ENCODE measurements at regions not wholly inside any gene's neighbourhood (a gene's known extent, or its start where the extent isn't known, plus 50 kb on each side); places are given as distances from the start of the nearest gene placed in this dataset.
A peak's percentile ranks its signal among the peaks of the same experiment; 100 is the strongest.

- no peaks in the 10 kb centered on the region for H3K79me2 ChIP-seq (ENCODE audit: control insufficient read depth, insufficient read depth, low read length)
- no peak overlapping the region for H3K4me2 ChIP-seq (ENCODE audit: extremely low read depth, insufficient read depth, low read length)
- no peaks in the 10 kb centered on the region for H3K36me3 ChIP-seq (ENCODE audit: control insufficient read depth, insufficient read depth, low read length)
- H3K9ac ChIP-seq (ENCODE audit: insufficient read depth, low read length) = no peak overlapping the region
- H3K4me3 ChIP-seq (replicated peaks in 1 of 4; ENCODE audit: control extremely low read depth in 1 of 4, insufficient read depth in 1 of 4, low read depth in 3 of 4, low read length in 4 of 4) = no peak overlapping the region
- H3K4me1 ChIP-seq (ENCODE audit: control insufficient read depth, extremely low read depth, insufficient read depth, low read length) = no peaks in the 10 kb centered on the region
- no peak overlapping the region for H3K27ac ChIP-seq (ENCODE audit: insufficient read depth, low read length)
- no peaks in the 10 kb centered on the region for H4K20me1 ChIP-seq (ENCODE audit: control insufficient read depth, extremely low read depth, insufficient read depth, low read length)
- no peaks in the 10 kb centered on the region for H3K9me3 ChIP-seq (ENCODE audit: control insufficient read depth, insufficient read depth, low read depth, low read length)
- TF ChIP-seq CTCF (conservative IDR thresholded peaks at IDR 0.05 in 1 of 2, IDR thresholded peaks at IDR 0.05 in 1 of 2; ENCODE audit: low read depth in 1 of 2, low read length in 2 of 2) = no peak
- no peak for TF ChIP-seq EZH2 (IDR thresholded peaks at IDR 0.05; ENCODE audit: low read length, missing control alignments)
- H3K27me3 ChIP-seq (ENCODE audit: control insufficient read depth, insufficient read depth, low read length) = no peaks in the 10 kb centered on the region
- peak in 1 of 2 donors; percentile 8 for DNase-seq (ENCODE audit: low read depth in 2 of 2)
- no peak overlapping the region for H2AFZ ChIP-seq (ENCODE audit: low read length)
Measured at GRCh38 chr15:31559786-31560185, 233.2 kb downstream of the KLF13 start.

DNA sequence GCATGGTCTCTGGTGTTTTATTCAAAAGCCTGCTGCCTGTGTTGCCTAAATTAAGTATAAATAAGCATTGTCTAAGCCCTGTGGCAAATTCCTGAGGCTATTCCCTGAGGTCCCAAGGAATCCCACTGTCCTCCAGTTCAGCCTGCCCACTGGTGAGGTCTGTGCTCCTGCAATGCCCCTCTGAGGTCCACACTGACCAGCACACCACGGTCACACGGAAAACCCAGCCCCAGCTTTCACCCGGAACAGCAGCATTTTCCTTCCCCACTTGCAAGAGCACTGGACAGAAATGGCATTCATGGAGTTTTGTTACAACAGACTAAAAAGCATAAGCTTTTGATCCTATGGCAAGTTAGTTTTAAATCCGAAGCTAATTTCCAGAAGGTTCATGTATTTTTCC, 234.0 kb downstream of the KLF13 start:
- Histone ChIP-seq H2AFZ (ENCODE audit: low read length) (no peak overlapping the region), H3K27me3 (ENCODE audit: control insufficient read depth, insufficient read depth, low read length) (no peaks in the 10 kb centered on the region), H3K36me3 (ENCODE audit: control insufficient read depth, insufficient read depth, low read length) (no peaks in the 10 kb centered on the region), H3K79me2 (ENCODE audit: control insufficient read depth, insufficient read depth, low read length) (no peaks in the 10 kb centered on the region), H3K4me1 (ENCODE audit: control insufficient read depth, extremely low read depth, insufficient read depth, low read length) (no peaks in the 10 kb centered on the region), H3K27ac (ENCODE audit: insufficient read depth, low read length) (no peak overlapping the region), H3K9me3 (ENCODE audit: control insufficient read depth, insufficient read depth, low read depth, low read length) (no peaks in the 10 kb centered on the region), H3K4me3 (replicated peaks in 1 of 4; ENCODE audit: control extremely low read depth in 1 of 4, insufficient read depth in 1 of 4, low read depth in 3 of 4, low read length in 4 of 4) (no peak overlapping the region), H4K20me1 (ENCODE audit: control insufficient read depth, extremely low read depth, insufficient read depth, low read length) (no peaks in the 10 kb centered on the region), H3K9ac (ENCODE audit: insufficient read depth, low read length) (no peak overlapping the region), H3K4me2 (ENCODE audit: extremely low read depth, insufficient read depth, low read length) (no peak overlapping the region)
- no peak for DNase-seq (ENCODE audit: low read depth in 2 of 2)
- no peak for TF ChIP-seq CTCF (conservative IDR thresholded peaks at IDR 0.05 in 1 of 2, IDR thresholded peaks at IDR 0.05 in 1 of 2; ENCODE audit: low read depth in 1 of 2, low read length in 2 of 2)
- no peak for TF ChIP-seq EZH2 (IDR thresholded peaks at IDR 0.05; ENCODE audit: low read length, missing control alignments)

- no peaks in the 10 kb centered on the region for H3K27me3 ChIP-seq (ENCODE audit: control insufficient read depth, insufficient read depth, low read length)
- DNase-seq (ENCODE audit: low read depth in 2 of 2) = no peak
- no peak overlapping the region for H3K4me3 ChIP-seq (replicated peaks in 1 of 4; ENCODE audit: control extremely low read depth in 1 of 4, insufficient read depth in 1 of 4, low read depth in 3 of 4, low read length in 4 of 4)
- no peaks in the 10 kb centered on the region for H3K9me3 ChIP-seq (ENCODE audit: control insufficient read depth, insufficient read depth, low read depth, low read length)
- H3K36me3 ChIP-seq (ENCODE audit: control insufficient read depth, insufficient read depth, low read length) = no peaks in the 10 kb centered on the region
- no peak overlapping the region for H3K27ac ChIP-seq (ENCODE audit: insufficient read depth, low read length)
- no peak overlapping the region for H3K9ac ChIP-seq (ENCODE audit: insufficient read depth, low read length)
- no peaks in the 10 kb centered on the region for H3K4me1 ChIP-seq (ENCODE audit: control insufficient read depth, extremely low read depth, insufficient read depth, low read length)
- no peak for TF ChIP-seq CTCF (conservative IDR thresholded peaks at IDR 0.05 in 1 of 2, IDR thresholded peaks at IDR 0.05 in 1 of 2; ENCODE audit: low read depth in 1 of 2, low read length in 2 of 2)
- TF ChIP-seq EZH2 (IDR thresholded peaks at IDR 0.05; ENCODE audit: low read length, missing control alignments) = no peak
- no peak overlapping the region for H2AFZ ChIP-seq (ENCODE audit: low read length)
- H4K20me1 ChIP-seq (ENCODE audit: control insufficient read depth, extremely low read depth, insufficient read depth, low read length) = no peaks in the 10 kb centered on the region
- H3K4me2 ChIP-seq (ENCODE audit: extremely low read depth, insufficient read depth, low read length) = no peak overlapping the region
- no peaks in the 10 kb centered on the region for H3K79me2 ChIP-seq (ENCODE audit: control insufficient read depth, insufficient read depth, low read length)
Measured at GRCh38 chr15:31561156-31561555, 234.5 kb downstream of the KLF13 start.
